Tibial nerve (tissue), 4 donors: ENCODE measurements at regions not wholly inside any gene's neighbourhood (a gene's known extent, or its start where the extent isn't known, plus 50 kb on each side); places are given as distances from the start of the nearest gene placed in this dataset.

Source experiments
- EP300 ChIP-seq, 2 donors: sonication (generic); formaldehyde crosslinking; IDR thresholded peaks; one replicate each; pipeline ENCODE4 v1.6.1; 2017; ENCODE audit warnings: antibody characterized with exemption in 2 of 2, mild to moderate bottlenecking in 1 of 2
- POLR2A ChIP-seq, 2 donors: fragments of 450-650 bp; IDR thresholded peaks; one replicate each; pipeline ENCODE4 v1.6.1; 2017; ENCODE audit warnings: antibody characterized with exemption in 2 of 2, mild to moderate bottlenecking in 2 of 2, moderate library complexity in 2 of 2
- TF ChIP-seq, protein P1 (sequence below), 5 experiments: fragments of 200-600 bp in 3 of 5; fragments of 450-650 bp in 2 of 5; sonication (generic) in 3 of 5; IDR thresholded peaks; one replicate each; pipeline ENCODE4 v1.5.1; 2016 to 2019; ENCODE audit warnings: antibody characterized with exemption in 5 of 5, mild to moderate bottlenecking in 3 of 5, moderate library complexity in 2 of 5

DNA sequence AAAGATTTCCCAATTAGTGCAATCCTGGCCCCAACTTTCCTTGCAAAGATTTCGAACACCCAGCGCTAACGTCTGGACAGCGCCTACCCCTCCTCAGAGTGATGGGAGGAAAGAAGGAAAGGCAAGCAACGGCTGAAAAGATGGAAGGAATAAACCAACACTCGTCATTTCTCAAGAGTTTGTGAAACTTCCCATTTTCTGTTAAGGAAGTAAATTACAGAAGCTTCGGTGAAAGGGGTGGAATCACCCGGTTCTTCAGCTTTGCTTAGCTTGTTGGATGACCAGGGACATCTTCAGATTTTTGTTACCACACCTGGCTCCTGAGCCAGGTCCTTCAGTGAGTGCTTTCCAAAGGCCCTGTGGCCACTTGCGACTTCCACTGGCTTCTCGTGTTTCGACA is 313.1 kb downstream of the SKIDA1 start:
- TF ChIP-seq, protein P1, sequence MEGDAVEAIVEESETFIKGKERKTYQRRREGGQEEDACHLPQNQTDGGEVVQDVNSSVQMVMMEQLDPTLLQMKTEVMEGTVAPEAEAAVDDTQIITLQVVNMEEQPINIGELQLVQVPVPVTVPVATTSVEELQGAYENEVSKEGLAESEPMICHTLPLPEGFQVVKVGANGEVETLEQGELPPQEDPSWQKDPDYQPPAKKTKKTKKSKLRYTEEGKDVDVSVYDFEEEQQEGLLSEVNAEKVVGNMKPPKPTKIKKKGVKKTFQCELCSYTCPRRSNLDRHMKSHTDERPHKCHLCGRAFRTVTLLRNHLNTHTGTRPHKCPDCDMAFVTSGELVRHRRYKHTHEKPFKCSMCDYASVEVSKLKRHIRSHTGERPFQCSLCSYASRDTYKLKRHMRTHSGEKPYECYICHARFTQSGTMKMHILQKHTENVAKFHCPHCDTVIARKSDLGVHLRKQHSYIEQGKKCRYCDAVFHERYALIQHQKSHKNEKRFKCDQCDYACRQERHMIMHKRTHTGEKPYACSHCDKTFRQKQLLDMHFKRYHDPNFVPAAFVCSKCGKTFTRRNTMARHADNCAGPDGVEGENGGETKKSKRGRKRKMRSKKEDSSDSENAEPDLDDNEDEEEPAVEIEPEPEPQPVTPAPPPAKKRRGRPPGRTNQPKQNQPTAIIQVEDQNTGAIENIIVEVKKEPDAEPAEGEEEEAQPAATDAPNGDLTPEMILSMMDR (IDR thresholded peaks at IDR 0.05) = no peak
- TF ChIP-seq POLR2A (IDR thresholded peaks at IDR 0.05) (no peak), EP300 (IDR thresholded peaks at IDR 0.05) (no peak)
